Activated naive CD4-positive, alpha-beta T cell treated with anti-CD3 and anti-CD28 coated beads for 36 hours (primary cell): ENCODE measurements at regions not wholly inside any gene's neighbourhood (a gene's known extent, or its start where the extent isn't known, plus 50 kb on each side); places are given as distances from the start of the nearest gene placed in this dataset.

Experiments
- CTCF ChIA-PET: fragments of 350-600 bp; sonication (Branson Sonifier 250); formaldehyde crosslinking; loops from one replicate; lab custom pipeline; 2021; ENCODE audit warnings: antibody characterized with exemption; lab: Charles Lee
- DNase-seq: peaks from one replicate; pipeline ENCODE4 v3.0.0-alpha.2; 2020
- H3K27ac Mint-ChIP-seq: one replicate; pipeline ENCODE4 v1.8.0; 2021; ENCODE audit warnings: mild to moderate bottlenecking, mixed read lengths
- H3K27me3 Mint-ChIP-seq: one replicate; pipeline ENCODE4 v1.8.0; 2021; ENCODE audit warnings: low read depth, mixed read lengths
- H3K36me3 Mint-ChIP-seq: one replicate; pipeline ENCODE4 v1.8.0; 2021; ENCODE audit warnings: low read depth, mixed read lengths
- H3K4me1 Mint-ChIP-seq: one replicate; pipeline ENCODE4 v1.8.0; 2021; ENCODE audit warnings: low read depth, mixed read lengths
- H3K4me3 Mint-ChIP-seq: one replicate; pipeline ENCODE4 v1.8.0; 2021; ENCODE audit warnings: mild to moderate bottlenecking, moderate library complexity, mixed read lengths
- H3K9me3 Mint-ChIP-seq: one replicate; pipeline ENCODE4 v1.8.0; 2021; ENCODE audit warnings: mixed read lengths
- intact Hi-C: fragments of 100-400 bp; cut with micrococcal nuclease; formaldehyde crosslinking; loops from one replicate; pipeline ENCODE4 v1.15.1; 2023

- H3K27me3 Mint-ChIP-seq = peaks cover 2% of the 10 kb centered on the region
- no peaks in the 10 kb centered on the region for H3K4me1 Mint-ChIP-seq
- H3K36me3 Mint-ChIP-seq = no peaks in the 10 kb centered on the region
- CTCF ChIA-PET = interaction anchor here (0.7 to 1.0 kb wide), 2 partner anchors 11 to 14 kb away, joined by 3 to 4 read pairs; no protein-coding TSS in a partner anchor
- peaks cover 2% of the 10 kb centered on the region for H3K9me3 Mint-ChIP-seq
- no peak for DNase-seq
- intact Hi-C loops = no loop called here
- no peak overlapping the region for H3K27ac Mint-ChIP-seq
- H3K4me3 Mint-ChIP-seq = no peak overlapping the region
These were observed 293.0 kb downstream of the MRPL39 start for GRCh38 chr21:25314247-25314646.

GRCh38 chr21:25313829-25314228 is 293.5 kb downstream of the MRPL39 start:
- CTCF ChIA-PET = interaction anchor here (0.7 to 1.6 kb wide), 3 partner anchors 10 to 47 kb away, joined by 3 to 4 read pairs (median 3); no protein-coding TSS in a partner anchor
- H3K36me3 Mint-ChIP-seq = no peaks in the 10 kb centered on the region
- H3K4me1 Mint-ChIP-seq = no peaks in the 10 kb centered on the region
- H3K27ac Mint-ChIP-seq = no peak overlapping the region
- no peak overlapping the region for H3K4me3 Mint-ChIP-seq
- intact Hi-C loops = no loop called here
- H3K27me3 Mint-ChIP-seq = peaks cover 2% of the 10 kb centered on the region
- DNase-seq = no peak
- H3K9me3 Mint-ChIP-seq = peaks cover 6% of the 10 kb centered on the region

- no peak overlapping the region for H3K27ac Mint-ChIP-seq
- intact Hi-C loops = no loop called here
- peaks cover 6% of the 10 kb centered on the region for H3K9me3 Mint-ChIP-seq
- CTCF ChIA-PET = no interaction called here
- no peak for DNase-seq
- H3K36me3 Mint-ChIP-seq = no peaks in the 10 kb centered on the region
- no peaks in the 10 kb centered on the region for H3K4me1 Mint-ChIP-seq
- no peak overlapping the region for H3K4me3 Mint-ChIP-seq
- H3K27me3 Mint-ChIP-seq = no peaks in the 10 kb centered on the region
These were observed 299.8 kb downstream of the MRPL39 start for GRCh38 chr21:25307489-25307888.

- intact Hi-C loops = no loop called here
- CTCF ChIA-PET = interaction anchor here (1.3 kb wide), 1 partner anchor 80 kb away, joined by 3 read pairs; no protein-coding TSS in a partner anchor
- no peaks in the 10 kb centered on the region for H3K27me3 Mint-ChIP-seq
These were observed 302.7 kb downstream of the MRPL39 start for GRCh38 chr21:25304611-25305010.

GRCh38 chr21:25300632-25301031 is 306.6 kb downstream of the MRPL39 start:
- no peaks in the 10 kb centered on the region for H3K4me1 Mint-ChIP-seq
- no peaks in the 10 kb centered on the region for H3K9me3 Mint-ChIP-seq
- intact Hi-C loops = no loop called here

More at GRCh38 chr21:25304611-25305010, 302.7 kb downstream of the MRPL39 start:
- Mint-ChIP-seq H3K4me1 (no peaks in the 10 kb centered on the region), H3K4me3 (no peak overlapping the region), H3K36me3 (no peaks in the 10 kb centered on the region), H3K9me3 (peaks cover 4% of the 10 kb centered on the region), H3K27ac (no peak overlapping the region)
- no peak for DNase-seq

GRCh38 chr21:25298512-25299491 is 308.5 kb downstream of the MRPL39 start:
- CTCF ChIA-PET = interaction anchor here (0.6 to 1.8 kb wide), 2 partner anchors 15 to 1186 kb away, joined by 3 to 4 read pairs; no protein-coding TSS in a partner anchor
- no peaks in the 10 kb centered on the region for H3K36me3 Mint-ChIP-seq
- DNase-seq = no peak
- no peaks in the 10 kb centered on the region for H3K4me1 Mint-ChIP-seq
- intact Hi-C loops = no loop called here
- no peak overlapping the region for H3K27ac Mint-ChIP-seq
- H3K9me3 Mint-ChIP-seq = no peaks in the 10 kb centered on the region
- H3K27me3 Mint-ChIP-seq = no peaks in the 10 kb centered on the region
- no peak overlapping the region for H3K4me3 Mint-ChIP-seq

More at GRCh38 chr21:25300632-25301031, 306.6 kb downstream of the MRPL39 start:
- Mint-ChIP-seq H3K4me3 (no peak overlapping the region), H3K27ac (no peak overlapping the region), H3K36me3 (no peaks in the 10 kb centered on the region), H3K27me3 (no peaks in the 10 kb centered on the region)
- no peak for DNase-seq
- CTCF ChIA-PET = no interaction called here

GRCh38 chr21:25297117-25297516 is 310.2 kb downstream of the MRPL39 start:
- Mint-ChIP-seq H3K36me3 (no peaks in the 10 kb centered on the region), H3K9me3 (no peaks in the 10 kb centered on the region), H3K27ac (no peak overlapping the region), H3K4me3 (no peak overlapping the region), H3K4me1 (no peaks in the 10 kb centered on the region), H3K27me3 (no peaks in the 10 kb centered on the region)
- CTCF ChIA-PET = no interaction called here
- DNase-seq = no peak
- intact Hi-C loops = no loop called here

GRCh38 chr21:25296252-25296651 is 311.0 kb downstream of the MRPL39 start:
- Mint-ChIP-seq H3K36me3 (no peaks in the 10 kb centered on the region), H3K9me3 (no peaks in the 10 kb centered on the region), H3K4me3 (no peak overlapping the region), H3K4me1 (no peaks in the 10 kb centered on the region), H3K27ac (no peak overlapping the region), H3K27me3 (no peaks in the 10 kb centered on the region)
- DNase-seq = no peak
- intact Hi-C loops = no loop called here
- CTCF ChIA-PET = no interaction called here

GRCh38 chr21:25292396-25292795 is 314.9 kb downstream of the MRPL39 start:
- no peaks in the 10 kb centered on the region for H3K27me3 Mint-ChIP-seq
- no peaks in the 10 kb centered on the region for H3K9me3 Mint-ChIP-seq
- no peak overlapping the region for H3K4me3 Mint-ChIP-seq
- CTCF ChIA-PET = interaction anchor here (0.6 kb wide), 1 partner anchor 335 kb away, joined by 4 read pairs; no protein-coding TSS in a partner anchor
- no peaks in the 10 kb centered on the region for H3K4me1 Mint-ChIP-seq
- intact Hi-C loops = no loop called here
- no peak for DNase-seq
- no peaks in the 10 kb centered on the region for H3K36me3 Mint-ChIP-seq
- no peak overlapping the region for H3K27ac Mint-ChIP-seq

GRCh38 chr21:25283720-25284119 is 323.6 kb downstream of the MRPL39 start:
- Mint-ChIP-seq H3K27ac (no peak overlapping the region), H3K4me1 (no peaks in the 10 kb centered on the region), H3K36me3 (no peaks in the 10 kb centered on the region), H3K9me3 (no peaks in the 10 kb centered on the region), H3K4me3 (no peak overlapping the region), H3K27me3 (no peaks in the 10 kb centered on the region)
- intact Hi-C loops = loop anchor here (1.0 kb wide), 1 partner anchor 103 kb away; no protein-coding TSS in a partner anchor
- CTCF ChIA-PET = interaction anchor here (0.8 to 2.3 kb wide), 8 partner anchors 10 to 324 kb away, joined by 3 to 29 read pairs (median 4); no protein-coding TSS in a partner anchor
- no peak for DNase-seq

GRCh38 chr21:25281134-25281533 is 326.1 kb downstream of the MRPL39 start:
- intact Hi-C loops = no loop called here
- no peak overlapping the region for H3K27ac Mint-ChIP-seq
- CTCF ChIA-PET = interaction anchor here (0.8 to 0.9 kb wide), 3 partner anchors 8 to 371 kb away, joined by 3 to 6 read pairs (median 3); no protein-coding TSS in a partner anchor
- no peaks in the 10 kb centered on the region for H3K36me3 Mint-ChIP-seq
- H3K9me3 Mint-ChIP-seq = no peaks in the 10 kb centered on the region
- DNase-seq = no peak
- no peak overlapping the region for H3K4me3 Mint-ChIP-seq
- no peaks in the 10 kb centered on the region for H3K27me3 Mint-ChIP-seq
- no peaks in the 10 kb centered on the region for H3K4me1 Mint-ChIP-seq

- CTCF ChIA-PET = no interaction called here
- intact Hi-C loops = no loop called here
- H3K9me3 Mint-ChIP-seq = no peaks in the 10 kb centered on the region
- H3K4me1 Mint-ChIP-seq = no peaks in the 10 kb centered on the region
- H3K27me3 Mint-ChIP-seq = no peaks in the 10 kb centered on the region
- no peak overlapping the region for H3K27ac Mint-ChIP-seq
- no peaks in the 10 kb centered on the region for H3K36me3 Mint-ChIP-seq
- DNase-seq = no peak
- no peak overlapping the region for H3K4me3 Mint-ChIP-seq
These were observed 327.2 kb downstream of the MRPL39 start for GRCh38 chr21:25280061-25280460.
